HG03064 (cell line): ENCODE measurements at regions not wholly inside any gene's neighbourhood (a gene's known extent, or its start where the extent isn't known, plus 50 kb on each side); places are given as distances from the start of the nearest gene placed in this dataset.

ENCODE experiments used
- ATAC-seq: cut with Tn5 transposase; IDR thresholded peaks from one replicate; pipeline ENCODE4 v1.9.1; 2021; ENCODE audit warnings: low read depth; ENCODE audit not compliant: unreplicated experiment

DNA sequence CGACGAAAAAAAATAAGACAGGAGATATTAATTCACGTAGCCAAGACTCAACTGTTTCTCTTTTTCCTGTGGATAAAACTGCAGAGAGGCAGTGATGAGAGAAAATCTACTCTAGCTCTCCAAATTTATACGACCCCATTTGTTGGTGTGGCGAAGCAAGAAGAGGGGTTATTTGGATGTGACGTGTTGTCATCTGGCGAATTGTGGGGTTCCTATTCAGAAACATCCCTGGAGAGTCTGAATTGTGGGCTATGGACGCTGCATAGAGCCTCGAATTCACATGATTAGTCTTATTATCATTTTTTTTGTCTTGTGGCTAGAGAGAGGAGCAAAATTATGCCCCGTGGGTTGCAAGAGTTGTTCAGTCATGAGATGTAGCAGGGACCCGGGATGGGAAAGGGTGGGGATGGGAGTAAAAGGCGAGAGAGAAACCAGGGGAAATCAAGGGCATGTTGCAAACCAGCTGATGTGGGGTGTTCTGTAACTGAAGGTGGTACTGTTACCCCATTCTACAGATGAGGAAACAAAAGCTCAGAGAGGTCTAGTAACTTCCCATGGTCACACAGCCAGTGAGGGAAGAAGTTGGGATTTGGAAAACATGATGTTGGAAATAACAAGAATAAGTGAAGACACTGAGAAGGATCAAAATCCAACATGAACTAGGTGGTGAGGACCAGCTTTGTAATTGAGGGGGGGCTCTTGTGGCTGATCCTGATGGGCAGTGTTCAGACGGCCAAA is 69.2 kb upstream of the SFMBT2 start:
- no peak for ATAC-seq

DNA sequence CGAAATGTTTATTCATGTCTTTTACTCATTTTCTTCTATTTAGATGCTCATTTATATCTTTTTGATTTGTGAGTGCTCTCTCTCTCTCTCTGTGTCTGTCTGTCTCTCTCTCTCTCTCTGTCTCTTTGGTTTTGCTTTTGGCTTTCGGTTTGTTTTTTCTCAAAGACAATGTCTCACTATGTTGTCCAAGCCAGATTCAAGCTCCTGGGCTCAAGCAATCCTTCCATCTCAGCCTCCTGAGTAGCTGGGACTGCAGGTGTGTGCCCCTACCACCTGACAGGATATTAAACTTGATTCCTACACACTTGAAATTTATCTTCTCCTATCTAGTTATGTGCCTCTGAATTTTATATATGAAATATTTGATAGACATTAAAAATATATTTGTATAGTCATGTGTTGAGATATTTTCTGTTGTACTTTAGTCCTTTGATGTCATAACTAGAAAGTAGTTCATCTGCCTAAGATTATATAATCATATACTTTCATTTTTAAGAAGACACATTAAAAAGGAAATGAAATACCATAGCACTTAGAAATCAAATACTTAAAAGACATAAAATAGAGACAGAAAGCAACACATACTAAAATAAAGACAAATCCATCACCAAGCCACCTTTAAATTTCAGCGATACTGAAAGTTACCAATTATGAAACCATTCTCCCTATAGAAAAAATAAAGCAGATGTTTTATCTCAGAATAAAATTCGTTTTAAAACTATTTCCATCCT is 68.1 kb upstream of the SFMBT2 start:
- no peak for ATAC-seq

DNA sequence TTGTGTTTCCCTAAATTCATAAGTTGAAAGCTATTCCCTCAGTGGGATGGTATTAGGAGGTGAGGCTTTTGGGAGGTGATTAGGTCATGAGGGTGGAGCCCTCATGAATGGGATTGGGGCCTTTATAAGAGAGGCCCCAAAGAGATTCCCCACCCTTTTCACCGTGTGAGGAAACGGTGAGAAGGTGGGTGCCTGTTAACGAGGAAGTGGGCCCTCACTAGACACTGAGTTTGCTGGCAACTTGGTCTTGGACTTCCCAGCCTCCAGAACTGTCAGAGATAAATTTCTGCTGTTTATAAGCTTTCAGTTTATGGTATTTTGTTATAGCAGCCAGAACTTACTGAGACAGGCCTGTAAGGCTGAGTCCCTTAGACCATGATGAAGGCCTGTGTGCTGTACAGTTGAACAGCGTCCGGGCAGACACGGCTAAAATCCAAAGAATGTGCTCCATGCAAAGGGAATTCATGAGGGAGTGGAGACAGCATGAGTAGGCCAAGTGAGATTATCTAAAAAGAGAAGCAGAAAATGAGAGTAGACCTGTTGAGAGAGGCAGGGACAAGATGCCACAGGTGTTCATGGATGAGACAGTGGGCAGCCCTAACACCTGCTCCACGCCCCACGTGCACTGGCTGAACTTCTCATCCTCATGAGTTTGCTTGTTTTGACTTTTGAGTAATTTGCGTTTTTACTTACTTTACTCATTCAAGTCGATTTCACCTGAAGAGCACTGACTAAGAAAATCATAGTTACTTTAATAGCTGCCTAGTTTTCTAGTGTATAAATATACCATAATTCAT is 66.9 kb upstream of the SFMBT2 start:
- no peak for ATAC-seq

DNA sequence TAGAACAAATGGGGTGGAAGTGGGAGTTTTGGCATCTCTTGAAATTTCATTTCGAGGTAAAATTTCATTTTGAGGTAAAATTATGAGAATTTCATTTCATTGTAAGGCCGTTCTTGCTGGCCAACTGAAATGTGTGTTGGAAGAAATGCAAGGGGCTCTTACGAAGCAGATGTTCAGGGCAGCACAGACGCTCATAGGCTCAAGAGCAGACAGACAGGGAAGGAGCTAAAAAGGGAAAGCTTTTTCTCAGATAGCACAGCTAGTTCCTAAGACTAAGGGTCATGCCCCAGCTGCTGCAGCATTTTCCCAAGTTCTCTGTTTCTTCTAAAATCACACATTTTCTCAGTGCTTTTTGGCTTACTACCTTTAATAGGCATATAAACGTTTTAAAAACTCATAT is 65.1 kb upstream of the SFMBT2 start:
- ATAC-seq, result no peak

DNA sequence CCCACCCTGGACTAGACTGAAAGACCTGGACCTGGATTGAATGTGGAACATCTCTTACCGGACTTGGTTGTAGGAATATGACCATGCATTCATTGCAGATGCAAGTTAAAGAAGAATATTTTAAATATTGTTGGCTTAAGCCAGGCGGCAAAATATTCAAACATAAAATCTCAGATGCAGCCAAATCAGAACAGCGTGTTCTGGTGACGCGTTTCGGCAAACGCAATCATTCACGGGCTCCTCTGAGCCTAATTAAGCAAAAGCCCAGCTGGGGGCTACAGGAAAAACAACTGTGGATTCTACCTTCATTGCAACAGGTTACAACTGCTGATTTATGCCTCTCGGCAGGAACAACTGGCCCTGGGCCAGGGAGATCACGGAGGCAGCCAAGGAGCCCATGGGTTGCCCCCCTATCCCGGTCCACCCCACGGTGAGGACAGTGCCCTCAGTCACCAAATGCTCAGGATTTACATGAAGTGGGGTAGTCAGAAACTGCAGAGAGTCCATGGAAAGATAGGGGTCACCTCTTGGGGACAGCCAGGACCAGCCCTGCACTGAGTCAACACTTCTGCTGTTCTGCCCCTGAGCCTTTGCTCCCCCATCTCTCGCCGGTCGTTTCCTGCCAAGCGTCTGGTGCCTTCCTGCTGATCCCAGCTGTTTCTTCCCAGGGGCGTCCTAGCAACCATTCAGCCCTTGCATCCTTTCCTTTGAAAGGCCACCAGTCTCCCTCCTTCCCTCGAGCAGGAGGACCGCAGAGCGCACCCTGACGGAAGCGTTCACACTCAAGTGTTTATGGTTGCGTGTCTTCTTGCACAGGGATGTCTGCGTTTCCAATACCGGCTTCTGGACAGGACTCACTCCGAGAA is 64.4 kb upstream of the SFMBT2 start:
- no peak for ATAC-seq

DNA sequence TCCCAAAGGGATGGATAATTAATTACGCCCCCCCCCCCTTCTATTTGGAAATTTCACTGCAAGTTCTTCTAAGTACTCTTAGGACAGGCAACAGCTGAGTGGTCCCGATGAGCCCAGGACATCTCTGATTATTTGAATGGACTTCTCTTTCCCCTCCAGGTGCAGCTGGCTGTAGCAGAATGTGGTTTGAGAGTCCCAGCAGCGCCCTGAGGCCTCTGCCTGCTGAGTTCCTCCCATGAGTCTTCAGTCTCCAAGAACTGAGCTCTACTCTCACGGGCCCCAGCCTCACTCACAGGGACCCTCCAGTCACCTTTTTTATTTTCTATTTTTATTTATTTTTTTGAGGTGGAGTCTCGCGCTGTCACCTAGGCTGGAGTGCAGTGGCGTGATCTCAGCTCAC is 63.6 kb upstream of the SFMBT2 start:
- no peak for ATAC-seq

DNA sequence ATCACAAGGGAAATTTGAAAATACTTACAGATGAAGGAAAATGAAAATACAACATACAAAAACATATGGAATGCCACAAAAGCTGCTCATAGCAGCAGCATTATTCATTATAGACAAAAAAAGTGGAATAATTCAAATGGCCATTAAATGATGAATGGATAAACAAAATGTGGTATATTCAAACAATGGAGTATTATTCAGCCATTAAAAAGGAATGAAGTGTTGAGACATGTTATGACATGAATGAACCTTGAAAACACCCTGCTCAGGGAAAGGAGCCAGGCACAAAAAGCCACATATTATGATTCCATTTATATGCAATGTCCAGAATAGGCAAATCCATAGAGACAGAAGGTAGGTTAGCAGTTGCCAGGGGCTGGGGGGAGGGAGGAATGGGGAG is 62.6 kb upstream of the SFMBT2 start:
- no peak for ATAC-seq

DNA sequence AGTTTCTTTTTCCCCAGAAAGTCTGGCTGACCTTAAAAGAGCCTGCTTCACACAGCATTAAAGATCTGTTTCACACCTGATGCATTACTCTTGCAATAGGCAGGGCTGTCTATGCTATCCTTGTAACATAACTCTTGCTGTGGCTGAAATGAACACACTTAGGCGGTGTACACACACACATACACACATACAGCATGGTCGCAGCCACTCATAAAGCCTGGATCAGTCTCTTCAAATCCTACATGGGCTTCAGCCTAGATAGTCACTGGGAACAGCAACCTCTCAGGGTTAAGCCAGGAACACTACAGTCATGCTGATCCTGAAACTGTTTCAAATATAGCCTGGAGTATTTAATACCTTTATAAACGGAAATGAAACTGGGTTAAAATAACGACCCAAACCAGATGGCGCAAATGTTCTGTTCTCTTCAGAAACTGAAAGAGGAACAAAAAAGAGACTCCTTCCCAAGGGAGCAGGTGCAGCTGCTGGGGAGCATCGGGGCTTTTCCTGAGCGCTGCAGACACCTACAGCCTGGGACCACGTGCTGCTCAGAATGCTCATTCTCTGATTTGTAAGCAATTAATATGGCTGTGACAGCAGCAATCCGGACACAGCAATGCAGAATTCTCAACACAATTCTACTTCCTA is 61.0 kb upstream of the SFMBT2 start:
- peak; percentile 82 for ATAC-seq

DNA sequence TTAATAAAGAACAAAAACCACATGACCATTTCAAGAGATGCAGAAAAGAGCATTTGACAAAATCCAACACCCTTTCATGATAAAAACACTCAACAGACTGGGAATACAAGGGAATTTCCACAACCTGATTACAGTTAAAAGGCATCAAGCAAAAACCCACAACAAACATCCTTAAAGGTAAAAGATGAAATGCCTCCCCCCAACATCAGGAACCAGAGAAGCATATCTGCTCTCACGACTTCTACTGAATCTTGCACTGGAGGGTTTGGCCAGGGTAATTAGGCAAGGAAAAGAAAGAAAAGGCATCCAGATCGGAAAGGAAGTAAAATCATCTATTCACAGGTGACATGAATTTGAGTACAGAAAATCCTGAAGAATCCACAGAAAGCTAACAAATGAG is 59.5 kb upstream of the SFMBT2 start:
- ATAC-seq, result no peak

DNA sequence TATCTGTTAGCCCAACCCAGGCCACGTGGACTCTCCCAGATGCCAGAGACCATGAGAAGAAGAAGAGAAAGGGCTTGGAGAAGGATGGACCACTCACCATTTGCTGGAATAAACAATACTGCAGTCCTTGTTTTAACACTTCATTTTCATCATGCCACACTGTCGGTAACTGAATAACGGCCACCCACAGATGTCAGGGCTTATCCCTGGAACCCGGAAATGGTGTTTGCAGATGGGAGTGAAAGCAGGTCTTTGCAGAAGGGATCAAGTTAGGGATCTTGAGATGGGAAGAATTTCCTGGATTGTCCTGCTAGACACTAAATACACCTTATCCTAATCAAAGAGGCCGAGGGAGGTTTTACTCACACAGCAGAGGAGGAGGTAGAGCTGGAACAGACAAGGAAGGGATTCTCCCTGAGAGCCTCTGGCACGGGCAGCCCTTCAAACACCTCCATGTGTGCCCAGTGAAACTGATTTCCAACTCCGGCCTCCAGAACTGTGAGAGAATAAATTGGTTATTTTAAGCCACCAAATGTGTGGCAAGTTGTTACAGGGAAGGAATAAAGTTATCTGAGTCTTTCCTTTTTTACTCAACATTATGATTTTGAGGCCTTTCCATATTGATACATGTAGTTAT is 56.3 kb upstream of the SFMBT2 start:
- no peak for ATAC-seq

DNA sequence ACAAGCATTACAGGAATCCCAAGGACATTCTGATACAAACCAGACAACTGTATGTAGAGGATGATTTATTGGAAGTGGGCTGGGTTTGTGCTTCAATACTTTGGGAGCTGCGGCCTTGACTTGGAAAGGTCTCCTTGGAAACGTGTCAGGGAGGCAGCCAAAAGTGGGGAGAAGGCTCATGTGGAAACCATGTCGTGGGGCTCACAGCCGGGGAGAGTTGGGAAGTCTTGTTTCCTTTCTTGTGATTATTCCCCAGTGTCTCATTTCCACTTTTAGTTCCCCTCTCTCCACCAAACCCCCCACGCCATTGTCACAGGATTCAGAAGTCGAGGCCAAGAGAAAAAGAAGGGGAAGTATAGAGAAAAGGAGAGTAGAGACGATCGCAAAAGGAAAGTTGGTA is 53.9 kb upstream of the SFMBT2 start:
- ATAC-seq, result no peak
